ENCODE measurements at regions not wholly inside any gene's neighbourhood (a gene's known extent, or its start where the extent isn't known, plus 50 kb on each side); places are given as distances from the start of the nearest gene placed in this dataset.
A peak's percentile ranks its signal among the peaks of the same experiment; 100 is the strongest.

GRCh38 chr2:16566701-16567100 is 98.9 kb downstream of the CYRIA start:
- no peaks in the 10 kb centered on the region for H3K27me3 ChIP-seq (ENCODE audit: insufficient read depth)
- no peaks in the 10 kb centered on the region for H3K36me3 ChIP-seq (replicated peaks in 1 of 2; ENCODE audit: control insufficient read depth in 1 of 2, insufficient read depth in 2 of 2, low read length in 1 of 2)
- POLR2A ChIA-PET = no interaction called here
- H3F3A ChIP-seq (replicated peaks; ENCODE audit: insufficient read depth) = no peaks in the 10 kb centered on the region
- WGBS (ENCODE audit: low lambda C conversion rate) = 19% methylated on average over 4 of the region's 4 CpGs
- no peak overlapping the region for H3K4me2 ChIP-seq
- no peak overlapping the region for H3K27ac ChIP-seq (ENCODE audit: low read depth in 2 of 2, low read length in 1 of 2)
- DNase-seq = peak; percentile 14
- no peaks in the 10 kb centered on the region for H3K9me2 ChIP-seq
- H3K79me2 ChIP-seq (ENCODE audit: insufficient read depth) = no peaks in the 10 kb centered on the region
- H3K4me1 ChIP-seq (ENCODE audit: control insufficient read depth in 1 of 2, insufficient read depth in 2 of 2, low read depth in 1 of 2, low read length in 1 of 2) = no peaks in the 10 kb centered on the region; a peak in 1 of 4 replicates
- H3K4me3 ChIP-seq (ENCODE audit: low read depth in 2 of 2, low read length in 1 of 2) = no peak overlapping the region
- H3K9ac ChIP-seq = no peak overlapping the region
- H2AFZ ChIP-seq (ENCODE audit: low read depth) = no peak overlapping the region
- no peaks in the 10 kb centered on the region for H4K20me1 ChIP-seq (ENCODE audit: insufficient read depth)
- no peaks in the 10 kb centered on the region for H3K9me3 ChIP-seq
- CTCF ChIA-PET = interaction anchor here (0.9 to 3.3 kb wide), 3 partner anchors 13 to 42 kb away, joined by 3 to 18 read pairs (median 3); no protein-coding TSS in a partner anchor
- TF ChIP-seq JUND (IDR thresholded peaks at IDR 0.05) (no peak), GATA2 (CRISPR knock-in tag; IDR thresholded peaks at IDR 0.05) (peak; percentile 55)

GRCh38 chr2:16565481-16565880 is 100.2 kb downstream of the CYRIA start:
- Histone ChIP-seq H3K79me2 (ENCODE audit: insufficient read depth) (no peaks in the 10 kb centered on the region), H3K9me2 (no peaks in the 10 kb centered on the region), H3K36me3 (replicated peaks in 1 of 2; ENCODE audit: control insufficient read depth in 1 of 2, insufficient read depth in 2 of 2, low read length in 1 of 2) (no peaks in the 10 kb centered on the region), H3K9ac (no peak overlapping the region), H3K4me3 (ENCODE audit: low read depth in 2 of 2, low read length in 1 of 2) (no peak overlapping the region), H3K9me3 (no peaks in the 10 kb centered on the region), H3K27ac (ENCODE audit: low read depth in 2 of 2, low read length in 1 of 2) (no peak overlapping the region), H3K4me2 (no peak overlapping the region), H3K4me1 (ENCODE audit: control insufficient read depth in 1 of 2, insufficient read depth in 2 of 2, low read depth in 1 of 2, low read length in 1 of 2) (no peaks in the 10 kb centered on the region; a peak in 1 of 4 replicates), H2AFZ (ENCODE audit: low read depth) (no peak overlapping the region), H3F3A (replicated peaks; ENCODE audit: insufficient read depth) (no peaks in the 10 kb centered on the region), H4K20me1 (ENCODE audit: insufficient read depth) (no peaks in the 10 kb centered on the region), H3K27me3 (ENCODE audit: insufficient read depth) (no peaks in the 10 kb centered on the region)
- ChIA-PET CTCF (interaction anchor here (1.6 kb wide), 1 partner anchor 12 kb away, joined by 5 read pairs; no protein-coding TSS in a partner anchor), POLR2A (no interaction called here)
- TF ChIP-seq YY1 (IDR thresholded peaks at IDR 0.05; ENCODE audit: low read depth) = no peak
- no peak for TF ChIP-seq RXRA (IDR thresholded peaks at IDR 0.05; ENCODE audit: borderline replicate concordance, low read depth)
- no peak for TF ChIP-seq MXI1 (IDR thresholded peaks at IDR 0.05; ENCODE audit: low read depth, low read length)
- no peak for TF ChIP-seq NRF1 (IDR thresholded peaks at IDR 0.05; ENCODE audit: low read depth, low read length)
- TF ChIP-seq FOXM1 (IDR thresholded peaks at IDR 0.05; ENCODE audit: low read depth) = no peak
- TF ChIP-seq RCOR1 (IDR thresholded peaks at IDR 0.05; ENCODE audit: low read length) = no peak
- TF ChIP-seq IRF3 (IDR thresholded peaks at IDR 0.05; ENCODE audit: low read depth, low read length) = no peak
- no peak for DNase-seq
- 56% methylated on average over 8 of the region's 8 CpGs for WGBS (ENCODE audit: low lambda C conversion rate)

- no peaks in the 10 kb centered on the region for H3K36me3 ChIP-seq (replicated peaks in 1 of 2; ENCODE audit: control insufficient read depth in 1 of 2, insufficient read depth in 2 of 2, low read length in 1 of 2)
- H3K4me1 ChIP-seq (ENCODE audit: control insufficient read depth in 1 of 2, insufficient read depth in 2 of 2, low read depth in 1 of 2, low read length in 1 of 2) = no peaks in the 10 kb centered on the region
- no peak overlapping the region for H3K4me3 ChIP-seq (ENCODE audit: low read depth in 2 of 2, low read length in 1 of 2)
- H3K27me3 ChIP-seq (ENCODE audit: insufficient read depth) = no peaks in the 10 kb centered on the region
- POLR2A ChIA-PET = no interaction called here
- no peaks in the 10 kb centered on the region for H3K79me2 ChIP-seq (ENCODE audit: insufficient read depth)
- WGBS (ENCODE audit: low lambda C conversion rate) = 31% methylated on average over 3 of the region's 3 CpGs
- no peak overlapping the region for H3K9ac ChIP-seq
- no peak overlapping the region for H2AFZ ChIP-seq (ENCODE audit: low read depth)
- DNase-seq = no peak
- TF ChIP-seq RFX5 (IDR thresholded peaks at IDR 0.05; ENCODE audit: low read length) (no peak), NFIC (IDR thresholded peaks at IDR 0.05; ENCODE audit: borderline replicate concordance) (no peak), FOSL2 (IDR thresholded peaks at IDR 0.05; ENCODE audit: borderline replicate concordance, low read depth) (no peak), GABPA (IDR thresholded peaks at IDR 0.05; ENCODE audit: low read depth) (no peak), TEAD4 (IDR thresholded peaks at IDR 0.05; ENCODE audit: borderline replicate concordance, insufficient read depth) (no peak)
- no peaks in the 10 kb centered on the region for H4K20me1 ChIP-seq (ENCODE audit: insufficient read depth)
- H3K9me3 ChIP-seq = no peaks in the 10 kb centered on the region
- H3F3A ChIP-seq (replicated peaks; ENCODE audit: insufficient read depth) = no peaks in the 10 kb centered on the region
- no peak overlapping the region for H3K27ac ChIP-seq (ENCODE audit: low read depth in 2 of 2, low read length in 1 of 2)
- CTCF ChIA-PET = interaction anchor here (0.7 to 1.5 kb wide), 4 partner anchors 15 to 53 kb away, joined by 3 to 7 read pairs (median 3); no protein-coding TSS in a partner anchor
- H3K9me2 ChIP-seq = no peaks in the 10 kb centered on the region
- H3K4me2 ChIP-seq = no peak overlapping the region
These were observed 104.0 kb downstream of the CYRIA start for GRCh38 chr2:16561676-16562075.
